GM12891 (cell line): ENCODE measurements at regions not wholly inside any gene's neighbourhood (a gene's known extent, or its start where the extent isn't known, plus 50 kb on each side); places are given as distances from the start of the nearest gene placed in this dataset.
"Not testable (repeated sequence)": the region's sequence is repeated elsewhere in the genome, so short reads cannot be mapped to it uniquely, and the experiment has no call there.

Experiments used
- DNase-seq: peaks from one replicate; pipeline ENCODE4 v3.0.0; 2011; ENCODE audit warnings: low spot score; ENCODE audit not compliant: insufficient read length
- FAIRE-seq: peaks from 2 replicates; lab custom pipeline; 2011; peaks lifted over from hg19 to GRCh38; lab: Jason Lieb, UNC
- PAX5 ChIP-seq: IDR thresholded peaks from 2 replicates; pipeline ENCODE4 v1.6.1; 2011; ENCODE audit warnings: low read length, moderate library complexity, mild to moderate bottlenecking; ENCODE audit not compliant: insufficient read depth, severe bottlenecking
- POLR2A ChIP-seq: IDR thresholded peaks from 2 replicates; pipeline ENCODE4 v1.6.1; 2011; ENCODE audit warnings: low read depth, low read length, control low read depth
- POLR2AphosphoS5 ChIP-seq: IDR thresholded peaks from 2 replicates; pipeline ENCODE4 v1.6.1; 2011; ENCODE audit warnings: low read depth, low read length, control low read depth
- POU2F2 ChIP-seq: IDR thresholded peaks from 2 replicates; pipeline ENCODE4 v1.6.1; 2011; ENCODE audit warnings: low read depth, mild to moderate bottlenecking, control low read depth, low read length, moderate library complexity
- SPI1 ChIP-seq: IDR thresholded peaks from 2 replicates; pipeline ENCODE4 v1.6.1; 2011; ENCODE audit warnings: low read depth, low read length, control low read depth
- TAF1 ChIP-seq: IDR thresholded peaks from 2 replicates; pipeline ENCODE4 v1.6.1; 2011; ENCODE audit warnings: low read depth, low read length, control low read depth

DNA sequence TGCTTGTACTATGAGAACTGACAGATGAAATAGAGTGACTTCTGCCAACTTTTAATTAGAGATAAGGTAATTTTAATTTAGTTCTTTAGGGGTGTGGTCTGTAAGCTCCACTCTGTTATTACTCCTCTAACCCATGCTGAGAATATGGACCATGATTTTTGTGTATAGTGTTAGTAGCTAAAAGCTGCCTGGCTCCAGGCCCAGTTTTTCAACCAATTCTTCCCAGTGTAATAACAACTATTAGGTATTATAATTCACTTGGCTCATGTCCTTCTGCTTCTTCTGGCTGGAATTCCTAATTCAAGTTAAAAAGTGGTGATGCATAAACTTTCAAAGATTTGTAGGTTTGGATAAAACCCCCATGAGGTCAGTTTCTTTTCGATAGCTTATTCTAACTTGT is 216.3 kb downstream of the ISL1 start:
- TF ChIP-seq POU2F2 (no peak), POLR2AphosphoS5 (no peak), SPI1 (no peak), POLR2A (no peak), PAX5 (no peak), TAF1 (no peak)
- FAIRE-seq (no peak), DNase-seq (no peak)

DNA sequence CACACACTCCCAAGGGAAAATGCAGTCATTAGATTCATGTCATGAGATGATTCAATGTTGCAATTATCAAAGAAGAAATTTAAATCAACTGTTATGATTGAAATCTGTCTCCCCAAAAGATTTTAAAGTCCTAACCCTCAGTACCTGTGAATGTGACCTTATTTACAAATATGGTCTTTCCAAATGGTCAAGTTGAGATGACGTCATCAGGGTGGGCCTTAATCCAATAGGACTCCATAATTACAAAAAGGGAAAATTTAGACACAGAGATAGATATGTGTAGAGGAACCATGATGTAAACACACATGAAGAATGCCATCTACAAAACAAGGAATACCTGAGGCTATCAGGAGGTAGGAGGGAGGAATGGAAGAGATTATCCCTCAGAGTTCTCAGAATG is 221.1 kb downstream of the ISL1 start:
- FAIRE-seq (no peak), DNase-seq (no peak)
- TF ChIP-seq POLR2A (no peak), TAF1 (no peak), PAX5 (no peak), SPI1 (no peak)

DNA sequence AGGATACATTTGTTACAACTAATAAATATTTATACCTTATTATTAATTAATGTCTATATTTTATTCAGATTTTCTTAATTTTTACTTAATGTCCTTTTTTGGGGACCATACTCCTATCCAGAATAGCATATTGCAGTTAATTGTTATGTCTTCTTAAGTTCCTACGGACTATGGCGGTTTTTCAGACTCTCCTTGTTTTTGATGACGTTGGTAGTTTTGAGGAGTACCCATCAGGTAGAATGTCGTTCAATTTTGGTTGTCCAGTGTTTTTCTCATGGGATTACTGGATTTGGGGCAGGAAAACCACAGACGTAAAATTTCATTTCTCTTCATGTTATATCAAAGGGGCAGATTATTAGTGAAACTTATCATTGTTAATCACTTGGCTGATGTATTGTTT is 223.7 kb downstream of the ISL1 start:
- TF ChIP-seq PAX5: no peak
- no peak for DNase-seq
- no peak for FAIRE-seq

DNA sequence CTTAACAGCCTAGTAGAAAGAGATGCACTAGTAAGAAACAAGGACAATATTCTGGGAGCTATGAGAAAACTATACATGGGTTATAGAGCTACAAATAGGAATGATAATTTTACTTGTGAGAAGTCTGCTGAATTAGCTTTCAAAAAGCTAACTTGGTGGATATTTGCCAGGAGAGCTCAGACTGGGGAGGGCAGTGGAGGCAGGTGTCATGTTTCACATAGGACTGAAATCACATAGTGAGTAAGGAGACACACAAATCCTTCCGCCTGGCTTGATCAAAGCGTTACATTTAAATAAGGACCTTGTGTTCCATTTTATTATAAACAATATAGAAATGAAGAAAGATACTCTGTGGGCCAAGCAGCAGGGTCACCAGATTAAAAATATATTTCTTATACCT is 235.0 kb downstream of the ISL1 start:
- no peak for DNase-seq
- no peak for FAIRE-seq
- TF ChIP-seq TAF1 (no peak), SPI1 (no peak), PAX5 (no peak), POLR2AphosphoS5 (no peak), POLR2A (no peak), POU2F2 (no peak)

DNA sequence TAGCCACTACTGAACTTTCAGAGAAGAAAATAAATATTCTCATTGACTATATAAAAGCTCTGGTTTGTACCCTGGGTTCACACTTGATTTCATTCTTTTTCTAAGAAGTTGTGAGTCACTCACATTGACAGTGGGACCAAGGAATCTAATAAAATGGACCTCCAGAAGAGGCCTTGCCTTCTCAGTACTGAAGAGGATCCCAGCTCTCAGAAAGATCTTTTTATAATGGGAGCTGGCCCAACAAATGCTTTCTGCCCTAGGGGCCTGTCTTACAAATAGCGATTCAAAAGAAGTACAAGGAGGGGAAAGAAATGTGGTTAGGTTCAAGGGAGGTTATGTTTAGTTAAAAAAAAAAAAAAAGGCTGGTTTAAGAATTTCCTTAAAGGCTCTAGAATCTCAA is 237.9 kb downstream of the ISL1 start:
- TF ChIP-seq SPI1: no peak
- TF ChIP-seq POLR2AphosphoS5: no peak
- no peak for TF ChIP-seq PAX5
- no peak for TF ChIP-seq POU2F2
- TF ChIP-seq POLR2A: no peak
- no peak for TF ChIP-seq TAF1
- DNase-seq (no peak), FAIRE-seq (no peak)

DNA sequence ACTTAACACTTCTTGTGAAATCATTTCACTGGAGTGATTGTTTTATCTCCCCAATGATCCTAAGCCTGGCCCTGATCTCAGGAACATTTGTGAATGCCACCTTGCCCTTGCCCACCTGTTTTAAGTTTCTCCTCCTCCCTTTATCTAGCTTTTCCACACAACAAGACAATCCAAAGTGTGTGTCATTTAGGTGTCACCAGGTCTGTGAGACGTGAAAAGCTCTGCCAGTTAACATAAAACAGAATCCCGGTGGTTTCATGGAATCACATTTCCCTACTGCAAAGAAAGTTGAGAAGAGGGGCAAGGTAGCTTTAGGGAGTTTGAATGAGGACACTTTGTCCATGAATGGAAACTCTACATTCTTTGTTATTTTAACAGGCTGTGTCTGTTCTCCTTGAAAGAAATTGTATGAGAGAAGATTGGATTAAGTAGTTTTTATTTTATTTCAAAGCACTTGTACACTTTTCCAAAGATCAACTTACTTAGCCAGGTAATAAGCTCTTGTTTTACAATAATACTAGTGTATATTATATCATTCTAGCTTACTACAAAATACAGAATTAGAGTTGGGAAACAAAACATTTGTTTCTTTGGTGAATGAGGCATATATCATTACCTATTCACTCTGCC is 239.0 kb downstream of the ISL1 start:
- no peak for DNase-seq
- FAIRE-seq: no peak

DNA sequence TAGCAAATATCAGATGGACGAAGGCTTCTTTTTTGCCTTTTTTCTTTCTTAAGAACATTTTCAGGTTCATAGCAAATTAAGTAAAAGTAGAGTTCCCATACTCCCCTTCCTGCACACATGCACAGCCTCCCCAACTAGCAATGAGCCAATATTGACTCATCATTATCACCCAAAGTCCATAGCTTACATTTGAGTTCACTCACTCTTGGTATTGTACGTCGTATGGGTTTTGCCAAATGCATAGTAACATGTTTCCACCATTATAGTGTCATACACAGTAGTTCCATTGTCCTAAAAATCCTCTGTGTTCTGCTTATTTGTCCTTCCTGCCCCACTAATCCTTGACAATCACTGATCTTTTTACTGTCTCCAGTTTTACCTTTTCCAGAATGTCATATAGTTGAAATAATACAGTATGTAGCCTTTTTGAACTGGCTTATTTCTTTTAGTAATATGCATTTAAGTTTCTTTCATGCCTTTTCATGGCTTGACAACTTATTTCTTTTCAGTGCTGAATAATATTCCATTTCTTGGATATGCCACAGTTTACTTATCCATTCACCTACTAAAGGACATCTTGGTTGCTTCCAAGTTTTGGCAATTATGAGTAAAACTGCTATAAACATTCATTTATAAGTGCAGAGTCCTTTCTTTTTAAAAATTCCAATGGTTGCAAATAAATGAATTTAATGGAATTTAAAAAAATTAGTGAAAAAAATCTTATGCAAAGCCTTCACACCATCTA is 242.1 kb downstream of the ISL1 start:
- FAIRE-seq (no peak), DNase-seq (no peak)
- no peak for TF ChIP-seq PAX5
- no peak for TF ChIP-seq POLR2A
- no peak for TF ChIP-seq TAF1
- TF ChIP-seq POLR2AphosphoS5: no peak
- no peak for TF ChIP-seq POU2F2
- TF ChIP-seq SPI1: no peak

More for the DNA sequence above, 239.0 kb downstream of the ISL1 start:
- no peak for TF ChIP-seq TAF1
- no peak for TF ChIP-seq POLR2A
- TF ChIP-seq SPI1: no peak

DNA sequence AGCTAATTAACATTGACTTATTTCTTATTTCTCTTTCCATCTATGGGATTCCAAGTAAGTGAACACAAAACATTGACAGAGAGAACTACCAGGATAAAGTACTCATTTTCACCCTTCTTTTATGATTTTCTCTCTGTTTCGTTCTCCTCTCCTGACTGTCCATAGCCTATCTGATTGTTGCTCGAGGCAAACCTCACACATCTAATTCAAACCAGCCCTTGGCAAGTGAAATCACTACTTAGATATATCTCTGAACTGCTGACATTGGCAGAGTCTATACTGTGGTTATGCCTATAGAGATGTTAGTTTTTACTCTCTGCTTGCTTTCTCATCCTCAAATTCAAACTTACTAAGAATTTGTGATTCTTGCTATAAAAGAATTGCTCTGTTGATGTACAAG is 248.8 kb downstream of the ISL1 start:
- no peak for TF ChIP-seq PAX5
- TF ChIP-seq POLR2A: no peak
- TF ChIP-seq TAF1: no peak
- TF ChIP-seq POLR2AphosphoS5: no peak
- TF ChIP-seq POU2F2: no peak
- no peak for TF ChIP-seq SPI1
- DNase-seq (no peak), FAIRE-seq (no peak)

DNA sequence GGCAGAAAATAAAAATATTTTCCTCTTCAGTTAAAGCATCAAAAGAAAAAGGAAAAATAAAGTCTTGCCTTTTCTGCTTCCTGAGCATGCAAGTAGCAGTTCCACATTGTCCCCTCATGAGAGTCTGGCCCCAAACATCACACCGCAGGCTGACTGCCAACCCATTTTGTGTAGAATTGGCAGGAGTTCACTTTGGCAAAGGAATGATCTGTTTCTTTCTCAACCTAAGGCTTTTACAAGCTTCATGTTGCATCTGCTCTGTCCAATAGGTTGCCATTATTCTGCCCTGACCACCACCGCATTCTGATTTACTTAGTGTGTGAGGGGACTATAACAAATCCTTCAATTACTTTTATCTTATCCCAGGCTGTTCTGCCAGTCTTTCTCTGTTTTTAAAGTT is 249.5 kb downstream of the ISL1 start:
- DNase-seq (no peak), FAIRE-seq (no peak)

DNA sequence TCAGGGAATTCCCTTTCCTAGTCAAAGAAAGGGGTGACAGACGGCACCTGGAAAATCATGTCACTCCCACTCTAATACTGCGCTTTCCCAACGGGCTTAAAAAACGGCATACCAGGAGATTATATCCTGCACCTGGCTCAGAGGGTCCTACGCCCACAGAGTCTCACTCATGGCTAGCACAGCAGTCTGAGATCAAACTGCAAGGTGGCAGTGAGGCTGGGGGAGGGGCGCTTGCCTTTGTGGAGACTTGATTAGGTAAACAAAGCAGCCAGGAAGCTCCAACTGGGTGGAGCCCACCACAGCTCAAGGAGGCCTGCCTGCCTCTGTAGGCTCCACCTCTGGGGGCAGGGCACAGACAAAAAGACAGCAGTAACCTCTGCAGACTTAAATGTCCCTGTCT is 253.7 kb downstream of the ISL1 start:
- FAIRE-seq, DNase-seq: not testable (repeated sequence)

More for the DNA sequence above, 249.5 kb downstream of the ISL1 start:
- TF ChIP-seq POLR2A (no peak), PAX5 (no peak), SPI1 (no peak), POU2F2 (no peak), TAF1 (no peak), POLR2AphosphoS5 (no peak)

DNA sequence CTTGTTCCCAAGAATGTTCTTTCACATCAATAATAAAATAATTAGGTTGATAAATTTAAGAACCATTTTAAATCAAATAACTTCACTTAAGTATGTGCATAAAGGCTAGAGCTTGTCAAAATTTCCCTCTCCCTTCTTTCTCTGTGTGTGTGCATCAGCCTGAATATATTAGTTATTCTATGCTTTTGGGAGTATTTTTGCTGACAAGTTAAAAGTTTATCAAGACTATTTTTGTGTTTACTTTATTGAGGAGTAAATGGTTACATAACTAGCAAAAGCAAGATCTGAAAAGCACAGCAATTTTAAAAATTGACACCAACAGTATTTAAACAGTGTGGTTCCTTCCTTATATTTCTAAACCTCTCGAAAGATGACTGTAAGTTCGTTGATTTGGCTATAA is 261.7 kb downstream of the ISL1 start:
- FAIRE-seq (no peak), DNase-seq (no peak)
- TF ChIP-seq POLR2A (no peak), PAX5 (no peak), POLR2AphosphoS5 (no peak), POU2F2 (no peak)
